A673 (cell line): ENCODE measurements at regions not wholly inside any gene's neighbourhood (a gene's known extent, or its start where the extent isn't known, plus 50 kb on each side); places are given as distances from the start of the nearest gene placed in this dataset.

Source experiments
- BruUV-seq: library from RNA; stranded (reverse); fragments of 400-500 nt; replicated peaks from 2 replicates; lab custom pipeline; 2021; lab: Mats Ljungman, UMichigan
- CTCF ChIA-PET: fragments of 300-600 bp; sonication (Branson Sonifier 250); formaldehyde crosslinking; loops from one replicate; lab custom pipeline; 2022; ENCODE audit warnings: antibody characterized with exemption; lab: Charles Lee
- POLR2A ChIA-PET: fragments of 300-600 bp; sonication (Branson Sonifier 250); formaldehyde crosslinking; loops from one replicate; lab custom pipeline; 2022; ENCODE audit warnings: antibody characterized with exemption; ENCODE audit not compliant: low non-redundant PET; lab: Charles Lee
- DNase-seq: peaks from one replicate; pipeline ENCODE4 v3.0.0-alpha.2; 2015; ENCODE audit warnings: low spot score
- H3K27ac ChIP-seq: fragments of 200-600 bp; sonication (generic); 2 replicates; pipeline ENCODE4 v1.5.1; 2016; ENCODE audit warnings: mixed run types, low read depth, mild to moderate bottlenecking, mixed read lengths, antibody characterized with exemption, low read length; ENCODE audit not compliant: poor library complexity, severe bottlenecking
- H3K27me3 ChIP-seq: fragments of 200-600 bp; sonication (generic); replicated peaks from 2 replicates; pipeline ENCODE4 v1.6.1; 2017; ENCODE audit warnings: mixed run types, low read depth, mild to moderate bottlenecking, mixed read lengths, antibody characterized with exemption, low read length; ENCODE audit not compliant: insufficient read depth, poor library complexity
- H3K36me3 ChIP-seq: fragments of 200-600 bp; sonication (generic); 2 replicates; pipeline ENCODE4 v1.6.1; 2016; ENCODE audit warnings: mixed run types, mild to moderate bottlenecking, mixed read lengths, antibody characterized with exemption, low read length; ENCODE audit not compliant: insufficient read depth, poor library complexity, severe bottlenecking
- H3K4me1 ChIP-seq: fragments of 200-600 bp; sonication (generic); 2 replicates; pipeline ENCODE4 v1.6.1; 2017; ENCODE audit warnings: mixed run types, mild to moderate bottlenecking, mixed read lengths, antibody characterized with exemption, low read length; ENCODE audit not compliant: insufficient read depth, poor library complexity, severe bottlenecking
- H3K4me3 ChIP-seq: fragments of 200-600 bp; sonication (generic); 2 replicates; pipeline ENCODE4 v1.5.1; 2016; ENCODE audit warnings: low read depth, mixed run types, mild to moderate bottlenecking, mixed read lengths, low read length; ENCODE audit not compliant: poor library complexity, severe bottlenecking
- H3K9me3 ChIP-seq: fragments of 200-600 bp; sonication (generic); 2 replicates; pipeline ENCODE4 v1.6.1; 2016; ENCODE audit warnings: mixed run types, low read depth, mild to moderate bottlenecking, mixed read lengths, antibody characterized with exemption, low read length; ENCODE audit not compliant: poor library complexity, severe bottlenecking
- EZH2 ChIP-seq: fragments of 200-600 bp; sonication (generic); IDR thresholded peaks from 2 replicates; pipeline ENCODE4 v1.6.1; 2017; ENCODE audit warnings: borderline replicate concordance, low read depth, mild to moderate bottlenecking, mixed read lengths, antibody characterized with exemption, low read length; ENCODE audit not compliant: poor library complexity, severe bottlenecking
- intact Hi-C: fragments of 100-400 bp; cut with micrococcal nuclease; formaldehyde crosslinking; loops from one replicate; pipeline ENCODE4 v1.10.0; 2022; ENCODE audit not compliant: unreplicated experiment
- TF ChIP-seq, protein P1 (sequence below): fragments of 300-800, 200-600 bp; sonication (generic); conservative IDR thresholded peaks from 2 replicates; pipeline ENCODE4 v1.5.1; 2017; ENCODE audit warnings: low read depth, mild to moderate bottlenecking, antibody characterized with exemption, low read length, moderate library complexity, mixed read lengths

DNA sequence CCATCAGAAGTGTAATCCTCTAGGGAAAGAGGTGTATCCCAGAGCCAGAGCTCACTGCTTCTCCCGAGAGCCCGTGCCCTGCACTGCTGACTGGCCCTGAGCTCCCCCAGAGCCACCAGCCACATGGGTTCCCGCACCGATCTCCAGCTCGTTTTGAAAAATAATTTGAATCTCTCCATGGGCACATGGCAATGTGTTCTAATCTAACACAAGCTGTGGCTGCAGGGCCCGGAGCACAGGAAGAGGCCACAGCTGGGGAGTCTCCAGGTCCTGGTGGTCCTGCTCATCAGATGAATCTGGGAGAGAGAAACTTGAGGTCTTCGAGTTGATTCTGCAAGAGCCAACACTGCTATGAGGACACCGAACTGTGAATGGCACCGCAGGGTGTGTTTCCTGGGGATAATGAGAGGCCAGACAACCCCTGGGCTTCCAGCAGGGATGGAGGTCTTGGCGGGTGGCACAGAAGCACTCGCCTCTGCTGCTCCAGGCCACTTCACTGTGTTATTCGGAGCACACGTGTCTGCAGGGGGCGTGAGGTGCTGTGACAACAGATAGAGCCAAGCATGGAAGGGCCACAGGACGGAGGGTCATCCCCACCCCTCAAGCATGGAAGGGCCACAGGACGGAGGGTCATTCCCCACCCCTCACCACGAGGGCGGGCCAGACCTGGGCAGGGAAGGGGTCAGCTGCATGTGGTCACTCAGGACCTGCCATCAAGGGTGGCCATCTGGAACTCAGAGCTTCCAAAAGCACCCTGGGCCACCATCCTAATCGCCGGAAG, 196.8 kb downstream of the NDUFA10 start:
- Histone ChIP-seq H3K27me3 (no peaks in the 10 kb centered on the region), H3K27ac (no peak overlapping the region), H3K36me3 (no peaks in the 10 kb centered on the region), H3K9me3 (no peaks in the 10 kb centered on the region), H3K4me3 (no peak overlapping the region), H3K4me1 (no peaks in the 10 kb centered on the region)
- DNase-seq = no peak
- intact Hi-C loops = no loop called here
- TF ChIP-seq, protein P1, sequence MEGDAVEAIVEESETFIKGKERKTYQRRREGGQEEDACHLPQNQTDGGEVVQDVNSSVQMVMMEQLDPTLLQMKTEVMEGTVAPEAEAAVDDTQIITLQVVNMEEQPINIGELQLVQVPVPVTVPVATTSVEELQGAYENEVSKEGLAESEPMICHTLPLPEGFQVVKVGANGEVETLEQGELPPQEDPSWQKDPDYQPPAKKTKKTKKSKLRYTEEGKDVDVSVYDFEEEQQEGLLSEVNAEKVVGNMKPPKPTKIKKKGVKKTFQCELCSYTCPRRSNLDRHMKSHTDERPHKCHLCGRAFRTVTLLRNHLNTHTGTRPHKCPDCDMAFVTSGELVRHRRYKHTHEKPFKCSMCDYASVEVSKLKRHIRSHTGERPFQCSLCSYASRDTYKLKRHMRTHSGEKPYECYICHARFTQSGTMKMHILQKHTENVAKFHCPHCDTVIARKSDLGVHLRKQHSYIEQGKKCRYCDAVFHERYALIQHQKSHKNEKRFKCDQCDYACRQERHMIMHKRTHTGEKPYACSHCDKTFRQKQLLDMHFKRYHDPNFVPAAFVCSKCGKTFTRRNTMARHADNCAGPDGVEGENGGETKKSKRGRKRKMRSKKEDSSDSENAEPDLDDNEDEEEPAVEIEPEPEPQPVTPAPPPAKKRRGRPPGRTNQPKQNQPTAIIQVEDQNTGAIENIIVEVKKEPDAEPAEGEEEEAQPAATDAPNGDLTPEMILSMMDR = no peak
- no peak for TF ChIP-seq EZH2
- BruUV-seq = no TSS peak
- CTCF ChIA-PET = no interaction called here
- POLR2A ChIA-PET = no interaction called here

DNA sequence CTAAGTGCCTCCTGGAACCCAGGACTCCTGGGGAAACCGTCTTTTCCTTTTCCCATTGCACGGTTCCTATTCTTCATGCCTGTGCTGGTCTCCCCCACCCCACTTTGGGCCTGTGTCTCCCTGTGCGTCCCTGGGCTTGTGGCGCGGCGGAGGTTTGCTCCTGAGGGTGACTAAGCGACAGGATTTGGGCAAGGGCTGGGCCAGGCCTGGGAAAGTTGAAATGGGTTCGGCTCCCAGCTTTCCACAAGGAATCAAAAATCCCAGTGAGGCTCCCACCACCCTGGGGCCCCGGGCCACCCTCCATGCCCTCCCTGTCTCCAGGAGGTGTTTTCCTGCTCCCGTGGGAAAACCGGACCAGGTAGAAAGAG, 197.6 kb downstream of the NDUFA10 start:
- no peaks in the 10 kb centered on the region for H3K9me3 ChIP-seq
- H3K4me3 ChIP-seq = no peak overlapping the region
- ChIA-PET CTCF (no interaction called here), POLR2A (no interaction called here)
- no TSS peak for BruUV-seq
- no peak for DNase-seq
- intact Hi-C loops = no loop called here
- TF ChIP-seq, protein P1 = no peak
- no peak for TF ChIP-seq EZH2
- no peaks in the 10 kb centered on the region for H3K36me3 ChIP-seq
- no peak overlapping the region for H3K27ac ChIP-seq
- H3K27me3 ChIP-seq = no peaks in the 10 kb centered on the region
- no peaks in the 10 kb centered on the region for H3K4me1 ChIP-seq

DNA sequence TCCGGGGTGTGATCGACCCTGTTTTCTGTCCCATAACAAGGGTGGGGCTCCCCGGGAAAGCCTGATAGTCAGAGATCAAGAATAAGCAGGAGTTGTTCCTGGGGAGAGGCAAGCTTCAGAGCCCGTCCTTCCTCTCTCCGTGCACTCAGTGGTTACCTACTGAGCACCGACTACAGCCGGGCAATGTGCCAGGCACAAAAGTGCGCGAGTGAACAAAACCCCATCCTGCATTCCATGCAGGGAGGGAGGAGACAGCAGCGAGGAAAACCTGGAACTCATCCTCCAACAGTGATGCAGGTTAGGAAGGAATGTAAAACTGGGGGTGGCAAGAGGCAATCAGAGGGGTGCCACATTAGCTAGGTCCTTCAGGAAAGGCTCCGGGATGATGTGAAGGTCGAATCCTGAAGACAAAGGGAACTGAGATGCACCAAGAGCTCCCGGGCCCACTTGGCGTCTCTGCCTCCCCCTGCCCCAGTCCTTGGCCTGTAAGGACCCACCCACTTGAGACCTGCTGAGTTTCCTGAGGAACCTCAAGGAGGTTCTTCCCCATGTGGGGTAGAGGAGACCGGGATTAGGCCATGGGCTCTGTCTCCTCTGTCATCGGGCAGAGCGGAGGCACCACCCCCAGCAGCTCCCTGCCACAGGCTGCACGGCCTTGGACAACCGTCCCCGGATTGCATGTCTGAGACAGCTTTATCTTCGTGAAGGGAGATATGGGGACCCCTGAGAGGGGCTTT, 198.2 kb downstream of the NDUFA10 start:
- H3K9me3 ChIP-seq = no peaks in the 10 kb centered on the region
- ChIA-PET POLR2A (no interaction called here), CTCF (no interaction called here)
- no peaks in the 10 kb centered on the region for H3K27me3 ChIP-seq
- no peak for DNase-seq
- BruUV-seq = no TSS peak
- TF ChIP-seq, protein P1 = no peak
- no peak for TF ChIP-seq EZH2
- no peaks in the 10 kb centered on the region for H3K36me3 ChIP-seq
- H3K4me1 ChIP-seq = no peaks in the 10 kb centered on the region
- no peak overlapping the region for H3K4me3 ChIP-seq
- intact Hi-C loops = no loop called here
- no peak overlapping the region for H3K27ac ChIP-seq
